SK-N-MC (cell line): ENCODE measurements at regions not wholly inside any gene's neighbourhood (a gene's known extent, or its start where the extent isn't known, plus 50 kb on each side); places are given as distances from the start of the nearest gene placed in this dataset.

Experiments
- EZH2 ChIP-seq: fragments of 200-600 bp; sonication (generic); IDR thresholded peaks from one replicate; pipeline ENCODE4 v1.6.1; 2017; ENCODE audit warnings: antibody characterized with exemption
- POLR2AphosphoS5 ChIP-seq: IDR thresholded peaks from 2 replicates; pipeline ENCODE4 v1.6.1; 2012; ENCODE audit warnings: mild to moderate bottlenecking, low read depth, low read length, borderline replicate concordance

DNA sequence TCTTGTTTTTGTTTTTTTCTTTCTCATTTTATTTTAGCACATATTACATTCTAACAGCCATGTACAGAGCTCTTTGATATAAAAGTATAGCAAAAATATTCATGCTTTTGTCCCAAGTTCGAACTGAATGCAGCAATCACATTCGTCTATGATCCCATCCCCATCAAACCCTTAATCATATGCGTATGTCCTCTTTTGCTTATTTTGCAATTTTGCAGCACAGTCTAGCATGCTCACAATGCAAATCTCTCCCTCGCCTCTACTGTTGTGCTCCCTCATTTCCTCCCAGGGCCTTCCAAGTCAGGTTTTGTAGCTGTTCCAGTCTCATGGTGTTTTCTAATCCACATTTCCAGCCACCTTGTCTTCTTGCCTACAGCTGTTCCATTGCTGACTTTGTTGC is 144.6 kb upstream of the VEPH1 start:
- no peak for TF ChIP-seq EZH2
- TF ChIP-seq POLR2AphosphoS5: no peak
